GM12873 (cell line): ENCODE measurements at regions not wholly inside any gene's neighbourhood (a gene's known extent, or its start where the extent isn't known, plus 50 kb on each side); places are given as distances from the start of the nearest gene placed in this dataset.

ENCODE experiments used
- TF ChIP-seq, protein P1 (sequence below): IDR thresholded peaks from 2 replicates; pipeline ENCODE4 v1.5.1; 2012; ENCODE audit warnings: low read depth, mild to moderate bottlenecking, moderate library complexity, low read length, control low read depth; ENCODE audit not compliant: insufficient read depth; ENCODE audit errors: missing control alignments

DNA sequence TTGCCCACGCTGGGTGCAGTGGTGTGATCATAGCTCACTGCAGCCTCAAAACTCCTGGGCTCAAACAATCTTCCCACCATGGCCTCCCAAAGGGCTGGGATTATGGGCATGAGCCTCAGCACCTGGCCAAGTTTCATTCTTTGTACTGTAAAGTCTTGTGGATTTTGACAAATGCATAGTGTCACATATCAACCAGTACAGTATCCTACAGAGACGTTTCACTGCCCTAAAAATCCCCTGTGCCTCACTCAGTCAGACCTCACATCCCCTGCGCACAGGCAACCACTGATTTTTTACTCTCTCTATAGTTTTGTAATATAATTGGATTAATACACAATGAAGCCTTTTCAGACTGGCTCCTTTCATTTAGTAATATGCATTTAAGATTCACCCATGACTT is 130.7 kb upstream of the UBE2E1 start:
- TF ChIP-seq, protein P1, sequence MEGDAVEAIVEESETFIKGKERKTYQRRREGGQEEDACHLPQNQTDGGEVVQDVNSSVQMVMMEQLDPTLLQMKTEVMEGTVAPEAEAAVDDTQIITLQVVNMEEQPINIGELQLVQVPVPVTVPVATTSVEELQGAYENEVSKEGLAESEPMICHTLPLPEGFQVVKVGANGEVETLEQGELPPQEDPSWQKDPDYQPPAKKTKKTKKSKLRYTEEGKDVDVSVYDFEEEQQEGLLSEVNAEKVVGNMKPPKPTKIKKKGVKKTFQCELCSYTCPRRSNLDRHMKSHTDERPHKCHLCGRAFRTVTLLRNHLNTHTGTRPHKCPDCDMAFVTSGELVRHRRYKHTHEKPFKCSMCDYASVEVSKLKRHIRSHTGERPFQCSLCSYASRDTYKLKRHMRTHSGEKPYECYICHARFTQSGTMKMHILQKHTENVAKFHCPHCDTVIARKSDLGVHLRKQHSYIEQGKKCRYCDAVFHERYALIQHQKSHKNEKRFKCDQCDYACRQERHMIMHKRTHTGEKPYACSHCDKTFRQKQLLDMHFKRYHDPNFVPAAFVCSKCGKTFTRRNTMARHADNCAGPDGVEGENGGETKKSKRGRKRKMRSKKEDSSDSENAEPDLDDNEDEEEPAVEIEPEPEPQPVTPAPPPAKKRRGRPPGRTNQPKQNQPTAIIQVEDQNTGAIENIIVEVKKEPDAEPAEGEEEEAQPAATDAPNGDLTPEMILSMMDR, result no peak

DNA sequence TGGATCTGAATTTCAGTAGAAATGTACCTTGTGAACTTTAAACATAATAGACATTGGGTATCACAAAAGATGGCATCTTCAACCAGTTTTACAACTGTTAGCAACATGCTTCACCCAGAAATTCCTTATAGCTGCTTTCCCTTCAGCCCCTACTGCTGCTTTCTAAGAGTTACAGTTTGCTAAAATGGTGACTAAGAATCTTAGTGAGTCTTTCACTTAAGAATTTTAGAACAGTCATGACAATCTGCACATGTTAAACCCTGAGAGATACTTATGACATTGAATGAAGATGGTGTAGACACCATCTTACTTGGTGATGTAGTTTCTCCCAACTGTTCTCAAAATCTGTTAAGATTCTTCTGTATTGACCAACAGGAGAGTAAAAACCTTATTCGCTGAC is 129.7 kb upstream of the UBE2E1 start:
- TF ChIP-seq, protein P1, result no peak

DNA sequence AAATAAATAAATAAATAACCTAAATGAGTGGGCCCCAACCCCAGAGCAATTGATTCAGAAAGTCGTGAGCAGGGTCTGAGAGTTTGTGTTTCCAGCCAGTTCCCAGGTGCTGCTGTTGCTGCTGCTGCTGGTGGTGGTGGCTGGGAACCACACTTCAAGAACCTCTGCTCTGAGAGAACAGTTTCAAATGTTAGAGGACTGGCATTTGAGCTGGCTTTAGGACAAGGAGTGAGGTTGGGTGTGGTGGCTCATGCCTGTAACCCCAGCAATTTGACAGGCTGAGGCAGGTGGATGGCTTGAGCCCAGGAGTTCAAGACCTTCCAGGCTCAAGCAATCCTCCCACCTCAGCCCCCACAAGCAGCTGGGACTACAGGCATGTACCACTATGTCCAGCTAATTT is 123.1 kb upstream of the UBE2E1 start:
- TF ChIP-seq, protein P1, result no peak

DNA sequence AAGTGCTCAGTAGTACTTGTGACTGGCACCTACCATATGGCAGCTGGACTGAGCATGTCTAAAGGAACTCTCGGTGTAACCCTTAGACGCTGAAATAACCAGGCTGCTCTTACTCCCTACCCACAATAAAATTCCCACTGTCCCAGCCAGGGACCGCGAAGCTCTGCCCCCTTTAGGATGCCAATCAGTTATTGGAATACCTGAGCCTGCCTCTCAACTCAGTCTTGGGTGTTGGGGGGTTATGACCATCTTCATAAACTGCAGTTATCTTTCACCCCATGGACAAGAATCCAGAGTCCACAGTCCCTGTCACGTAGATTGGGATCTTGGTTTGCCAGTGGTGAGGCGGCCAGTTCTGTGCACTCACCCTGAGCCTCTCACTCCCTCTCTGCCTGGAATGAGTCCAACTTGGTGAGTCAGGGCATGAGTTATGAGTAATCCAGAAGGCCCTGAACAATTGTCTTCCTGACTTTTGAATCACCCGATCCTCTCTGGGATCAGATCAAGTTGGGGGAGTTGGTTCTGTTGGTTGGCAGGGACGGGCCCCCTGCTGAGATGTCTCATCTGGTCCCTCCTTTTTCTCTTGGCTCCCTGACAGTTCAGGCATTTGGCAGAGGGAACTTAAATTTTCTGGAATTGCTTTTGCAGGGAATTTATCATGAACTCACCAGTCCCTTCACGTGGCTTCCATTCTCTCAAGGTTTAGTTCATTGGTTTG is 120.1 kb upstream of the UBE2E1 start:
- TF ChIP-seq, protein P1, result no peak

DNA sequence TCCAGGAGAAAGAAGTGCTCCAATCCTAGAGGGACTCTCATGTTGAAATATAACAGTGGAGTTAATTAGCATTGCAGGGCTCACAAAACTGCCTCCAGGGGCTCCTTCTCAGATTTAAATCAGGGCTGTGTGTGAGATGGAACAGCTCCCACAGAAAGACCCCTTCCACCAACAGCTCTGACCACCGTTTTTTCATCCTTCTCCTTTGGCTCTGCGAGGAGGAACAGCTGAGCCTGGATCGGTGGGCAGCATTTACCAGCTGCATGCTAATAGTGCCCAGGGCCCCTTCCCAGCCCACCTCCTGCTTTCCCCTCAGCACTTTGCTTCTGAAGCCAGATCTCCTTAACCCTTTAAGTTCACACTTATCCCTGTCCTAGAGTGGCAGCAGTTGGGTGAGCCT is 119.2 kb upstream of the UBE2E1 start:
- TF ChIP-seq, protein P1, result no peak

DNA sequence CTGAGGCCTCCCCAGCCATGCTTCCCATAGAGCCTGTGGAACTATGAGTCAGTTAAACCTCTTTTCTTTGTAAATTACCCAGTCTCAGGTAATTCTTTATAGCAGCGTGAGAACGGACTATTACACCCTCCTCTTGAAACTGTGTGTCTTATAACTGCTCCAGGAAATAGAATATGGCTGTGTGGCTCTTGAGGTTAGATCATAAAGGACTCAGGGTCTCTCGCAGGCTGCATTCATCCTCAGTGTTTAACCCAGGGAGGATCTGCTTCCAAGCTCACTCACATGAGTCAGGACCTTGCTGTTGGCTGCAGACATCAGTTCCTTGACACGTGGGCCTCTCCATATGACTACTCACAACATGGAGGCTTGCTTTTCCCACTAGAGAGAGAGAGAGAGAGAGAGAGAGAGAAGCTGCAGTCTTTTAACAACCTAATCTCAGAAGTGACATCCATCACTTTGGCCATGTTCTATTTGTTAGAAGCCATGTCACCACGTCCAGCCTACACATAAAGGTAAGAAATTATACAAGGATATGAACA is 114.3 kb upstream of the UBE2E1 start:
- TF ChIP-seq, protein P1, result no peak

DNA sequence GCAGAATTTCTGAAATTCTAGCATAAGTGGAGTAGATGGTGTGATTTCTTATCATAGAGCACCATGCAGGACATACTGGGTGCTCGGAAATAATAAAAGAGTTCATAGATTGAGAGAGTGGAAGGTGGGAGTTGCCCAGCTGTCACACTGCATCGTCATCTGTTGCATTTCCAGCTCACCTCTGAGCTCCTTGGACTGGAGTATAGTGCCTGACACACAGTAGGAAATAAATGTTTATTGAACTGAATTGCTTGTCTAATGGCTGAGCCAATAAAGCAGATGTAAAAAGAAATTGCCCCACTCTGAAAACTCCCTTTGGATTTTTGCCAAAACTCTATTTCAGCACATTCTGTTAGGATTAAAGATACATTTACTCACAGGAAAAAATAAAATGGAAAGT is 108.9 kb upstream of the UBE2E1 start:
- TF ChIP-seq, protein P1, result no peak
